K562 (cell line): ENCODE measurements at regions not wholly inside any gene's neighbourhood (a gene's known extent, or its start where the extent isn't known, plus 50 kb on each side); places are given as distances from the start of the nearest gene placed in this dataset.

Experiments used
- ARHGAP35 ChIP-seq: fragments of 450-650 bp; IDR thresholded peaks from 2 replicates; pipeline ENCODE4 v1.6.1; 2018; ENCODE audit not compliant: partially characterized antibody
- ELF2 ChIP-seq: fragments of 250-450 bp; sonication (Bioruptor Pico); IDR thresholded peaks from 2 replicates; pipeline ENCODE4 v1.5.0; 2021; ENCODE audit warnings: mild to moderate bottlenecking
- ESRRB ChIP-seq: fragments of 250-450 bp; sonication (Bioruptor Pico); IDR thresholded peaks from 2 replicates; pipeline ENCODE4 v1.5.0; 2020; ENCODE audit warnings: mild to moderate bottlenecking, moderate library complexity, borderline replicate concordance
- HMGN3 ChIP-seq: IDR thresholded peaks from 2 replicates; pipeline ENCODE4 v1.6.1; 2011; ENCODE audit warnings: borderline replicate concordance, low read depth, mild to moderate bottlenecking, mixed read lengths, low read length; ENCODE audit not compliant: insufficient read length; ENCODE audit errors: extremely low read depth
- ZNF318 ChIP-seq, 2 experiments: fragments of 450-650 bp; IDR thresholded peaks; 2 replicates each; pipeline ENCODE4 v1.6.1; 2016; ENCODE audit warnings: mild to moderate bottlenecking in 2 of 2, borderline replicate concordance in 1 of 2, low read depth in 1 of 2, moderate library complexity in 1 of 2

DNA sequence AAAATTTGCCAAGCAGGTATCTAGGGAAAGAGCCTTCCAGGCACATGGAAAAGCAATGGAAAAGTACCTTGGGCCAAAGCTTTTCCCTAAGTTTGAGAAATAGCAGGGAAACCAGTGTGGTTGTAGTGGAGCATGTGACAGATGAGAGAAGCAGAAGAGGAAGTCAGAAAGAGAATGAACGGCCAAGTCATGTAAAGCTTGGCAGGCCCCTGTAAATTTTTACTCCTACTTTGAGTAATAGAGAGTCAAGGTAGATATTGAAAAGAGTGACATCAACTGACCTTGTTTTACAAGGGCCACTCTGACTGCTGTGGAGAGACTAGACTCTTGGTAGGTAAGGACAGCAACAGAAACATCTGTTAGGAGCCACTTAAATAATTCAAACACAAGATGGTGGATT, 180.9 kb upstream of the PRMT6 start (continued):
- no peak for TF ChIP-seq ARHGAP35
- TF ChIP-seq ELF2 (CRISPR knock-in tag), result no peak
- TF ChIP-seq HMGN3, result no peak
- no peak for TF ChIP-seq ZNF318 (IDR thresholded peaks at IDR 0.05; ENCODE audit: borderline replicate concordance in 1 of 2, low read depth in 1 of 2)
- TF ChIP-seq ESRRB (CRISPR knock-in tag), result no peak
- TF ChIP-seq, all 486 proteins: peak for 0
